PC-9 (cell line): ENCODE measurements at regions not wholly inside any gene's neighbourhood (a gene's known extent, or its start where the extent isn't known, plus 50 kb on each side); places are given as distances from the start of the nearest gene placed in this dataset.

Source experiments
- BruUV-seq: library from RNA; stranded (reverse); fragments of 400-500 nt; replicated peaks from 2 replicates; lab custom pipeline; 2021; lab: Mats Ljungman, UMichigan
- CTCF ChIA-PET: fragments of 300-600 bp; sonication (Branson Sonifier 250); formaldehyde crosslinking; loops from one replicate; lab custom pipeline; 2022; ENCODE audit warnings: antibody characterized with exemption; lab: Charles Lee
- POLR2A ChIA-PET: fragments of 300-600 bp; sonication (Branson Sonifier 250); formaldehyde crosslinking; loops from one replicate; lab custom pipeline; 2022; ENCODE audit warnings: antibody characterized with exemption; ENCODE audit not compliant: unreplicated experiment; lab: Charles Lee
- DNase-seq, 2 experiments: peaks; one replicate each; pipeline versions ENCODE4 v3.0.0 to v3.0.0-alpha.2; 2015 to 2022; ENCODE audit warnings: mixed read lengths in 1 of 2
- H2AFZ ChIP-seq: fragments of 200-600 bp; sonication (generic); 2 replicates; pipeline ENCODE4 v1.8.1; 2017; ENCODE audit warnings: antibody characterized with exemption
- H3F3A ChIP-seq: fragments of 200-600 bp; sonication (generic); 2 replicates; pipeline ENCODE4 v1.8.1; 2017; ENCODE audit warnings: antibody characterized with exemption, mild to moderate bottlenecking, low read depth; ENCODE audit not compliant: insufficient read depth
- H3K27ac ChIP-seq: fragments of 200-600 bp; sonication (generic); 2 replicates; pipeline ENCODE4 v1.6.1; 2016; ENCODE audit warnings: mixed run types
- H3K27me3 ChIP-seq: fragments of 200-600 bp; sonication (generic); 2 replicates; pipeline ENCODE4 v1.6.1; 2016; ENCODE audit warnings: low read depth, mixed run types; ENCODE audit not compliant: insufficient read depth
- H3K36me3 ChIP-seq: fragments of 200-600 bp; sonication (generic); 2 replicates; pipeline ENCODE4 v1.6.1; 2016; ENCODE audit warnings: low read depth, mixed run types
- H3K4me1 ChIP-seq: fragments of 200-600 bp; sonication (generic); replicated peaks from 2 replicates; pipeline ENCODE4 v1.6.1; 2016; ENCODE audit warnings: mixed run types; ENCODE audit not compliant: insufficient read depth
- H3K4me2 ChIP-seq: fragments of 200-600 bp; sonication (generic); 2 replicates; pipeline ENCODE4 v1.6.1; 2017; ENCODE audit warnings: mixed run types
- H3K4me3 ChIP-seq: fragments of 200-600 bp; sonication (generic); 2 replicates; pipeline ENCODE4 v1.6.1; 2016; ENCODE audit warnings: mixed run types
- H3K79me2 ChIP-seq: fragments of 200-600 bp; sonication (generic); 2 replicates; pipeline ENCODE4 v1.6.1; 2017; ENCODE audit warnings: low read depth, mixed run types
- H3K9me2 ChIP-seq: fragments of 200-600 bp; sonication (generic); 2 replicates; pipeline ENCODE4 v1.8.1; 2017; ENCODE audit warnings: mild to moderate bottlenecking; ENCODE audit not compliant: insufficient read depth
- H3K9me3 ChIP-seq: fragments of 200-600 bp; sonication (generic); 2 replicates; pipeline ENCODE4 v1.8.1; 2016; ENCODE audit warnings: low read depth; ENCODE audit not compliant: insufficient read depth
- H4K20me1 ChIP-seq: fragments of 200-600 bp; sonication (generic); 2 replicates; pipeline ENCODE4 v1.8.1; 2017; ENCODE audit not compliant: insufficient read depth
- CTCF ChIP-seq: fragments of 200-600 bp; sonication (generic); conservative IDR thresholded peaks from 2 replicates; pipeline ENCODE4 v1.6.1; 2017; ENCODE audit warnings: mixed run types, antibody characterized with exemption, mild to moderate bottlenecking, moderate library complexity
- EZH2 ChIP-seq: fragments of 200-600 bp; sonication (generic); IDR thresholded peaks from 2 replicates; pipeline ENCODE4 v1.8.0; 2017; ENCODE audit warnings: antibody characterized with exemption, low read depth
- intact Hi-C: fragments of 100-400 bp; cut with micrococcal nuclease; formaldehyde crosslinking; loops from one replicate; pipeline ENCODE4 v1.10.0; 2022; ENCODE audit not compliant: unreplicated experiment

GRCh38 chrX:13418126-13419097 is 98.6 kb upstream of the ATXN3L start:
- Histone ChIP-seq H3K79me2 (no peaks in the 10 kb centered on the region), H3K36me3 (no peaks in the 10 kb centered on the region), H3K4me3 (no peak overlapping the region), H3K4me1 (peaks cover 9% of the 10 kb centered on the region; the same call in 1 of the 2 replicates), H3F3A (no peaks in the 10 kb centered on the region), H3K27me3 (no peaks in the 10 kb centered on the region), H3K9me3 (no peaks in the 10 kb centered on the region), H3K27ac (no peak overlapping the region), H3K9me2 (no peaks in the 10 kb centered on the region), H4K20me1 (no peaks in the 10 kb centered on the region), H3K4me2 (peak overlapping the region; percentile 31; the same call in 1 of the 2 replicates), H2AFZ (no peak overlapping the region)
- ChIA-PET CTCF (interaction anchor here (0.6 to 0.9 kb wide), 3 partner anchors 70 to 603 kb away, joined by 3 read pairs; no protein-coding TSS in a partner anchor), POLR2A (interaction anchor here (0.8 kb wide), 1 partner anchor 364 kb away, joined by 8 read pairs; no protein-coding TSS in a partner anchor)
- DNase-seq = no peak
- TF ChIP-seq CTCF = no peak
- TF ChIP-seq EZH2 = no peak
- no TSS peak for BruUV-seq
- intact Hi-C loops = no loop called here

- Histone ChIP-seq H4K20me1 (no peaks in the 10 kb centered on the region), H3K4me3 (no peak overlapping the region), H2AFZ (no peak overlapping the region), H3K4me2 (no peak overlapping the region), H3K79me2 (no peaks in the 10 kb centered on the region), H3K27me3 (no peaks in the 10 kb centered on the region), H3K36me3 (no peaks in the 10 kb centered on the region), H3K9me3 (no peaks in the 10 kb centered on the region), H3K27ac (no peak overlapping the region), H3K4me1 (peaks cover 9% of the 10 kb centered on the region; the same call in 1 of the 2 replicates), H3K9me2 (no peaks in the 10 kb centered on the region), H3F3A (no peaks in the 10 kb centered on the region)
- CTCF ChIA-PET = no interaction called here
- no TSS peak for BruUV-seq
- POLR2A ChIA-PET = no interaction called here
- TF ChIP-seq EZH2 = no peak
- no peak for DNase-seq
- intact Hi-C loops = no loop called here
These were observed 95.7 kb upstream of the ATXN3L start for GRCh38 chrX:13415509-13415908.

- Histone ChIP-seq H3K79me2 (no peaks in the 10 kb centered on the region), H3K9me3 (no peaks in the 10 kb centered on the region), H4K20me1 (no peaks in the 10 kb centered on the region), H3F3A (no peaks in the 10 kb centered on the region), H3K27me3 (no peaks in the 10 kb centered on the region), H3K9me2 (no peaks in the 10 kb centered on the region), H3K36me3 (no peaks in the 10 kb centered on the region), H3K27ac (no peak overlapping the region), H3K4me3 (no peak overlapping the region), H3K4me2 (no peak overlapping the region), H2AFZ (no peak overlapping the region), H3K4me1 (peaks cover 9% of the 10 kb centered on the region; the same call in 1 of the 2 replicates)
- TF ChIP-seq CTCF = no peak
- TF ChIP-seq EZH2 = no peak
- no peak for DNase-seq
- ChIA-PET CTCF (no interaction called here), POLR2A (no interaction called here)
- intact Hi-C loops = no loop called here
- BruUV-seq = no TSS peak
These were observed 94.3 kb upstream of the ATXN3L start for GRCh38 chrX:13414006-13414647.
